AG04449 (cell line): ENCODE measurements at regions not wholly inside any gene's neighbourhood (a gene's known extent, or its start where the extent isn't known, plus 50 kb on each side); places are given as distances from the start of the nearest gene placed in this dataset.

Source experiments
- CTCF ChIA-PET: fragments of 350-600 bp; formaldehyde crosslinking; extraction: SDS; loops from one replicate; lab custom pipeline; 2021; ENCODE audit warnings: antibody characterized with exemption; lab: Yijun Ruan, JAX
- POLR2A ChIA-PET: fragments of 400-600, 350-600 bp; formaldehyde crosslinking; extraction: SDS; loops from one replicate; lab custom pipeline; 2020; ENCODE audit warnings: antibody characterized with exemption, inconsistent platforms; lab: Yijun Ruan, JAX
- DNase-seq: peaks from one replicate; pipeline ENCODE4 v3.0.0-alpha.2; 2010; ENCODE audit warnings: low read depth, low spot score
- H3K4me3 ChIP-seq: 2 replicates; pipeline ENCODE4 v1.5.1; 2011; ENCODE audit warnings: low read depth, mild to moderate bottlenecking, control low read depth, low read length
- CTCF ChIP-seq: IDR thresholded peaks from one replicate; pipeline ENCODE4 v1.5.1; 2011; ENCODE audit warnings: mild to moderate bottlenecking, moderate library complexity, low read length, control low read depth, inconsistent platforms; ENCODE audit not compliant: insufficient read depth; ENCODE audit errors: missing control alignments

- no peak for DNase-seq
- no peak overlapping the region for H3K4me3 ChIP-seq
- no peak for TF ChIP-seq CTCF
- CTCF ChIA-PET = no interaction called here
- POLR2A ChIA-PET = no interaction called here
These were observed 1375.8 kb downstream of the BRD1 start for GRCh38 chr22:48451891-48452290.

GRCh38 chr22:48450188-48450825 lies 1377.4 kb downstream of the BRD1 start:
- POLR2A ChIA-PET = no interaction called here
- CTCF ChIA-PET = no interaction called here
- no peak for TF ChIP-seq CTCF

GRCh38 chr22:48449466-48450187 lies 1378.0 kb downstream of the BRD1 start:
- no peak for DNase-seq

More at GRCh38 chr22:48450188-48450825, 1377.4 kb downstream of the BRD1 start:
- no peak for DNase-seq
- H3K4me3 ChIP-seq = no peak overlapping the region

GRCh38 chr22:48448821-48449220 lies 1378.9 kb downstream of the BRD1 start:
- DNase-seq = no peak
- TF ChIP-seq CTCF = no peak
- H3K4me3 ChIP-seq = no peak overlapping the region
- ChIA-PET CTCF (no interaction called here), POLR2A (no interaction called here)

More at GRCh38 chr22:48449466-48450187, 1378.0 kb downstream of the BRD1 start:
- no peak for TF ChIP-seq CTCF
- no peak overlapping the region for H3K4me3 ChIP-seq
- ChIA-PET POLR2A (no interaction called here), CTCF (no interaction called here)

GRCh38 chr22:48445113-48445827 lies 1382.4 kb downstream of the BRD1 start:
- DNase-seq = no peak
- TF ChIP-seq CTCF = no peak
- ChIA-PET POLR2A (interaction anchor here (0.9 to 2.0 kb wide), 3 partner anchors 11 to 75 kb away, joined by 3 to 5 read pairs (median 4); no protein-coding TSS in a partner anchor), CTCF (interaction anchor here (0.9 to 2.8 kb wide), 4 partner anchors 13 to 1600 kb away, joined by 3 to 7 read pairs (median 3); no protein-coding TSS in a partner anchor)
- H3K4me3 ChIP-seq = no peak overlapping the region
